NB4 (cell line): ENCODE measurements at regions not wholly inside any gene's neighbourhood (a gene's known extent, or its start where the extent isn't known, plus 50 kb on each side); places are given as distances from the start of the nearest gene placed in this dataset.

ENCODE experiments used
- CTCF ChIP-seq: IDR thresholded peaks from one replicate; pipeline ENCODE4 v1.5.1; 2012; ENCODE audit warnings: low read depth, low read length
- MYC ChIP-seq: IDR thresholded peaks from 2 replicates; pipeline ENCODE4 v1.6.1; 2011; ENCODE audit warnings: low read depth, low read length
- POLR2A ChIP-seq: IDR thresholded peaks from 2 replicates; pipeline ENCODE4 v1.6.1; 2011; ENCODE audit warnings: mild to moderate bottlenecking; ENCODE audit not compliant: insufficient read length; ENCODE audit errors: extremely low read depth
- TF ChIP-seq, protein P1 (sequence below): IDR thresholded peaks from 2 replicates; pipeline ENCODE4 v1.6.1; 2011; ENCODE audit warnings: low read depth, low read length

- no peak for TF ChIP-seq CTCF
- TF ChIP-seq POLR2A: no peak
- TF ChIP-seq, protein P1, sequence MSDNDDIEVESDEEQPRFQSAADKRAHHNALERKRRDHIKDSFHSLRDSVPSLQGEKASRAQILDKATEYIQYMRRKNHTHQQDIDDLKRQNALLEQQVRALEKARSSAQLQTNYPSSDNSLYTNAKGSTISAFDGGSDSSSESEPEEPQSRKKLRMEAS: no peak
- no peak for TF ChIP-seq MYC
Measured at GRCh38 chr16:17776888-17777287, 306.1 kb upstream of the XYLT1 start.
